ENCODE measurements at regions not wholly inside any gene's neighbourhood (a gene's known extent, or its start where the extent isn't known, plus 50 kb on each side); places are given as distances from the start of the nearest gene placed in this dataset.

DNA sequence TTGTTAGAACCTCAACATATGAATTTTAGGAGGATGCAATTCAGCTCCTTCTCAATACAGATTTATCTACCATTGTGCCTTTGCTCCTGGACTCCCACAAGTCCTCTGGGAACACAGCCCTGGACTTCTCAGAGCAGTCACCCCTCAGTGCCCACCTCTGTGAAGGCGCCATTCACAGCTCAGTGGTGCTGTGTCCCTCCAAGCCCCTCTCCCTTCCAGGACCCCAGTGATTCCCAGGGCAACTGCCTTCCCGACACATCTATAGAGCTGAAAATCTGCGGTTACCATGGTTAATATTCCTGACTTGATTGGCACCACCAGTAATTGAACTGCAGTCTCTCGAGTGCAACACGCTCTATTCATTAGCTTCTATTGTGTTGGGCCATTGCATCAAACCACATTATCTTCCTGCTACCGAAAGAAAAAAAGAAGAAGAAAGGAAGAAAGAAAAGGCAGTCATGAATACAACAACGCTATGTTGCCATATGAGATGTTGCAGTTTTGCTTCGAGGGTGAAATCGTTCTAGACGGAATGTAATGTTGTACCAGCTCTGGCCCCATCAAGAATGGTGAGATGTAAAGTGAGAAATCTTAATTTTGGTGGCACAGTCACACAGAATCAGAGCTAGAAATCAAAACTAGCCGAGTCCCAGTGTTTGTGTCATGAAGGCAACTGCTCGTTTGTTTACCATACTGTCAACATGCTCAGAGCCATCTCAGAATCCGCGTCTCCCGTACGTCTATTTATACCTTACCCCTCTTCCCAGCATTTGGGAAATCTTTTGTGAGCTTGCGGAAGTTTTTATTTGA is 524.0 kb upstream of the ID2 start:
- H3K9ac ChIP-seq (ENCODE audit: low read depth, low read length, poor library complexity), result no peak overlapping the region

DNA sequence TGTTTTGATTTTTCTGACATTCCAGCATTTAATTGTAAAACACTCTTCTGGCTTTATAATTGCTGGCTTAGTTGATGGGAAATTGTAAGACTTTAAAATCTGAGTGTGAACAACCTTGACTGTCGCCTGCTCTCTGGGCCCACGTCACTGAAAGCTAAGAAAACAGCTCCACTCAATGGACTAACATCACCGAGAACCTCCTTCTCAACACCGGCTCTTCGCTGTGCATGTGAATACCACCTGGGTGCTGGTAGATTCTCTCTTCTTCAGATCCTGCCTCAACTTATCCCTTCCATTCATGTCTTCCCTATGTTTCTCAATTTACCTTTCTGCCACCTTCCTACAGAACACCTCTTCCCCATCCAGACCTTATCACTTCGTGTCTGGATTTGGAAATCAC is 523.1 kb upstream of the ID2 start:
- Histone ChIP-seq H4K91ac (ENCODE audit: low read depth, low read length, poor library complexity) (no peak overlapping the region), H3K14ac (ENCODE audit: low read length) (no peak overlapping the region), H4K8ac (ENCODE audit: low read depth, low read length) (no peak overlapping the region), H3K27me3 (ENCODE audit: control insufficient read depth in 3 of 3, insufficient read depth in 3 of 3, low read depth in 1 of 3, low read length in 3 of 3) (no peaks in the 10 kb centered on the region), H3K9me3 (replicated peaks in 1 of 2; ENCODE audit: control insufficient read depth in 2 of 2, insufficient read depth in 1 of 2, low read depth in 1 of 2, low read length in 2 of 2) (peaks cover 0 to 11% of the 10 kb centered on the region in 2 donors), H3K27ac (replicated peaks; ENCODE audit: low read length) (no peak overlapping the region), H2AFZ (ENCODE audit: low read length) (no peak overlapping the region), H2BK15ac (ENCODE audit: low read length) (no peak overlapping the region), H2AK5ac (ENCODE audit: low read depth, low read length) (no peak overlapping the region), H3K18ac (ENCODE audit: low read length) (no peak overlapping the region), H3K4me1 (ENCODE audit: control insufficient read depth in 2 of 2, insufficient read depth in 1 of 2, low read depth in 1 of 2, low read length in 2 of 2) (peaks cover 15 to 26% of the 10 kb centered on the region in 2 donors), H3K9ac (ENCODE audit: low read depth, low read length, poor library complexity) (no peak overlapping the region), H3K4me2 (ENCODE audit: insufficient read depth, low read length, poor library complexity, severe bottlenecking) (no peak overlapping the region), H3K4ac (ENCODE audit: low read length) (no peak overlapping the region), H2BK5ac (ENCODE audit: low read length) (no peak overlapping the region), H3K79me1 (ENCODE audit: low read depth, low read length) (no peaks in the 10 kb centered on the region), H3K4me3 (ENCODE audit: low read length in 2 of 2) (no peak overlapping the region), H3K36me3 (replicated peaks in 1 of 2; ENCODE audit: control insufficient read depth in 2 of 2, insufficient read depth in 2 of 2, low read length in 2 of 2) (no peaks in the 10 kb centered on the region), H3K23ac (ENCODE audit: low read depth, low read length, poor library complexity) (no peak overlapping the region), H2BK120ac (ENCODE audit: low read depth, low read length) (no peak overlapping the region), H2BK12ac (ENCODE audit: low read length) (no peak overlapping the region)
- WGBS, 2 donors (ENCODE audit: extremely low coverage in 2 of 2, insufficient read length in 2 of 2, insufficient replicate concordance in 1 of 2), result no CpG with 5 or more reads among the region's 6 CpGs
- no peak for DNase-seq (ENCODE audit: low spot score)

More for the DNA sequence above, 524.0 kb upstream of the ID2 start:
- Histone ChIP-seq H3K23ac (ENCODE audit: low read depth, low read length, poor library complexity) (no peak overlapping the region), H3K4me1 (ENCODE audit: control insufficient read depth in 2 of 2, insufficient read depth in 1 of 2, low read depth in 1 of 2, low read length in 2 of 2) (peaks cover 15 to 26% of the 10 kb centered on the region in 2 donors), H2BK12ac (ENCODE audit: low read length) (no peak overlapping the region), H2BK120ac (ENCODE audit: low read depth, low read length) (no peak overlapping the region), H3K4me2 (ENCODE audit: insufficient read depth, low read length, poor library complexity, severe bottlenecking) (no peak overlapping the region), H2BK15ac (ENCODE audit: low read length) (no peak overlapping the region), H2AFZ (ENCODE audit: low read length) (peak overlapping the region; percentile 36), H3K4me3 (ENCODE audit: low read length in 2 of 2) (no peak overlapping the region), H2BK5ac (ENCODE audit: low read length) (no peak overlapping the region), H3K27me3 (ENCODE audit: control insufficient read depth in 3 of 3, insufficient read depth in 3 of 3, low read depth in 1 of 3, low read length in 3 of 3) (no peaks in the 10 kb centered on the region), H3K27ac (replicated peaks; ENCODE audit: low read length) (no peak overlapping the region), H3K4ac (ENCODE audit: low read length) (no peak overlapping the region), H4K8ac (ENCODE audit: low read depth, low read length) (no peak overlapping the region), H3K18ac (ENCODE audit: low read length) (no peak overlapping the region), H3K14ac (ENCODE audit: low read length) (no peak overlapping the region), H4K91ac (ENCODE audit: low read depth, low read length, poor library complexity) (no peak overlapping the region), H2AK5ac (ENCODE audit: low read depth, low read length) (no peak overlapping the region), H3K79me1 (ENCODE audit: low read depth, low read length) (no peaks in the 10 kb centered on the region), H3K36me3 (replicated peaks in 1 of 2; ENCODE audit: control insufficient read depth in 2 of 2, insufficient read depth in 2 of 2, low read length in 2 of 2) (no peaks in the 10 kb centered on the region), H3K9me3 (replicated peaks in 1 of 2; ENCODE audit: control insufficient read depth in 2 of 2, insufficient read depth in 1 of 2, low read depth in 1 of 2, low read length in 2 of 2) (peaks cover 0 to 11% of the 10 kb centered on the region in 2 donors)
- DNase-seq (ENCODE audit: low spot score), result no peak
- WGBS, 2 donors (ENCODE audit: extremely low coverage in 2 of 2, insufficient read length in 2 of 2, insufficient replicate concordance in 1 of 2), result no CpG with 5 or more reads among the region's 17 CpGs

DNA sequence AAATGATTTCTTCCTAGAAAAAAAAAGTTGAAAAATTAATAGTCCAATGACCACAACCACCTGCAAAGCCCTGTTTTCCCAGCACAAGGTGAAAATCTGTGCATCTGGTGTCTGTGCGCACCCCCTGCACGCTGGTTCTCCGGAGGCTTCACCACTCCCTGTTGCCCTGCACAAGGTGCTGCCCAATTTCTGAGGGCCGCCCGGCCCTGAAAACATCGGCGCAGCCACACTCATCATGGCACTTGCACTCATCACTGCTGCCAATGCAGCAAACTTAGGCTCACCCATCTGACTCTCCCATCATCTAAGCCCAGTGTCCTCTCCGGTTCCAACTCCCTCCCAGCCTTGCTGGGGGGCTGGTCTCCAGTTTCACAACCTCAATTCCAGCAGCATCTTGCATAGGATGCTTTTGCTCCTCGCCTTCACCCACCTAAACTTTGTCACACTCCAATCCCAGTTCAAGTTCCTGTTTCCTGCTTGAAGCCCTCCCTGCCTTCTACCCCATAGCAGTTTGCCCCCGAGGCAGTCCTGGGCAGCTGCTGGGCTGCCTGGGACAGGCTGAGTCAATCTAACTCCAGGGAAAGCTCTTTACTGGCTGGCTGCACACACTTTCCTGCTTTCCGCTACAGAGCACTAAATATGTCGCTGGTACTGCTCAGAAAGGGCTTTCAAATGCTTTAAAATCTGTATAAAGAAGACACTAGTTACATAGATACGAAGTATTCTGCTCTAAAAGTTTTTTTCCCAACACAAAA is 522.5 kb upstream of the ID2 start:
- Histone ChIP-seq H3K14ac (ENCODE audit: low read length) (no peak overlapping the region), H3K4me1 (ENCODE audit: control insufficient read depth in 2 of 2, insufficient read depth in 1 of 2, low read depth in 1 of 2, low read length in 2 of 2) (peaks cover 15 to 26% of the 10 kb centered on the region in 2 donors), H3K9ac (ENCODE audit: low read depth, low read length, poor library complexity) (no peak overlapping the region), H2BK12ac (ENCODE audit: low read length) (no peak overlapping the region), H3K79me1 (ENCODE audit: low read depth, low read length) (no peaks in the 10 kb centered on the region), H3K18ac (ENCODE audit: low read length) (peak overlapping the region; percentile 0), H2BK120ac (ENCODE audit: low read depth, low read length) (peak overlapping the region; percentile 25), H3K4me3 (ENCODE audit: low read length in 2 of 2) (no peak overlapping the region), H3K27ac (replicated peaks; ENCODE audit: low read length) (no peak overlapping the region), H4K91ac (ENCODE audit: low read depth, low read length, poor library complexity) (no peak overlapping the region), H3K9me3 (replicated peaks in 1 of 2; ENCODE audit: control insufficient read depth in 2 of 2, insufficient read depth in 1 of 2, low read depth in 1 of 2, low read length in 2 of 2) (peaks cover 0 to 11% of the 10 kb centered on the region in 2 donors), H3K27me3 (ENCODE audit: control insufficient read depth in 3 of 3, insufficient read depth in 3 of 3, low read depth in 1 of 3, low read length in 3 of 3) (no peaks in the 10 kb centered on the region), H4K8ac (ENCODE audit: low read depth, low read length) (no peak overlapping the region), H3K4ac (ENCODE audit: low read length) (no peak overlapping the region), H3K23ac (ENCODE audit: low read depth, low read length, poor library complexity) (no peak overlapping the region), H3K4me2 (ENCODE audit: insufficient read depth, low read length, poor library complexity, severe bottlenecking) (no peak overlapping the region), H2AFZ (ENCODE audit: low read length) (peak overlapping the region; percentile 74), H2BK15ac (ENCODE audit: low read length) (no peak overlapping the region), H2AK5ac (ENCODE audit: low read depth, low read length) (peak overlapping the region; percentile 3), H2BK5ac (ENCODE audit: low read length) (no peak overlapping the region), H3K36me3 (replicated peaks in 1 of 2; ENCODE audit: control insufficient read depth in 2 of 2, insufficient read depth in 2 of 2, low read length in 2 of 2) (no peaks in the 10 kb centered on the region)
- no CpG with 5 or more reads among the region's 13 CpGs for WGBS, 2 donors (ENCODE audit: extremely low coverage in 2 of 2, insufficient read length in 2 of 2, insufficient replicate concordance in 1 of 2)
- DNase-seq (ENCODE audit: low spot score), result no peak

DNA sequence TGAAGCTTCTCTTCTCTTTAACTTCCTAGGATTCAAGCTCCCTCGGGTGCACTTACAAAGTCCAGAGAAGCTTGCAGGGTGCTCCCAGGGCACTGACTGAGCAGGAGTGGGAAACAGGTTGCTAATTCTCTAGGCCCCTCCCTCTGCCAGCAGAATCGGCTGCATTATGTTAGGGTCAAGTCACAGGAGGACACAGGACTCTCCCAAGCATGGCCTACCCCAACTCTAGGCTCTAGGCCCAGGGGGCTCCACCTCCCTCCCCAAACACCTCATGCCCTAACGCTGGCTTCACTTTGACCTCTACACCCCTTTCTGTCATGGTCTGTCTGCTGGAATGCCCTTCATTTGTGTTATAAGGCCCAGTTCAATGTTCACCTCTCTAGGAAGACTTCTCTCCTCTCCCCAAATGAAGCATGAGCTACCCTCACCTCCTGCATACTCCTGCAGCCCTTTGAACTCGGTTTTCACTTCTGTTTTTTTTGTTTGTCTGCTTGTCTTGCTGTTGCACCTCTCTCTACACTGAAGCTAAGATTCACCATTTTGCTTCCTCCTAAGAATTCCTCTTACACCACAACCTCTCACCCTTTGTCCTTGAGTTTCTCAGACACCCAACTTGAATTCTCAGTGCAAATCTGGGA is 521.8 kb upstream of the ID2 start:
- Histone ChIP-seq H3K27ac (replicated peaks; ENCODE audit: low read length) (no peak overlapping the region), H2BK5ac (ENCODE audit: low read length) (no peak overlapping the region), H3K4me1 (ENCODE audit: control insufficient read depth in 2 of 2, insufficient read depth in 1 of 2, low read depth in 1 of 2, low read length in 2 of 2) (peaks cover 15 to 26% of the 10 kb centered on the region in 2 donors), H3K4me2 (ENCODE audit: insufficient read depth, low read length, poor library complexity, severe bottlenecking) (no peak overlapping the region), H3K23ac (ENCODE audit: low read depth, low read length, poor library complexity) (no peak overlapping the region), H3K9me3 (replicated peaks in 1 of 2; ENCODE audit: control insufficient read depth in 2 of 2, insufficient read depth in 1 of 2, low read depth in 1 of 2, low read length in 2 of 2) (peaks cover 0 to 11% of the 10 kb centered on the region in 2 donors), H2AK5ac (ENCODE audit: low read depth, low read length) (no peak overlapping the region), H3K36me3 (replicated peaks in 1 of 2; ENCODE audit: control insufficient read depth in 2 of 2, insufficient read depth in 2 of 2, low read length in 2 of 2) (no peaks in the 10 kb centered on the region), H2BK120ac (ENCODE audit: low read depth, low read length) (no peak overlapping the region), H2BK15ac (ENCODE audit: low read length) (no peak overlapping the region), H3K14ac (ENCODE audit: low read length) (no peak overlapping the region), H3K4me3 (ENCODE audit: low read length in 2 of 2) (no peak overlapping the region), H4K91ac (ENCODE audit: low read depth, low read length, poor library complexity) (no peak overlapping the region), H2AFZ (ENCODE audit: low read length) (peak overlapping the region; percentile 74), H3K79me1 (ENCODE audit: low read depth, low read length) (no peaks in the 10 kb centered on the region), H3K27me3 (ENCODE audit: control insufficient read depth in 3 of 3, insufficient read depth in 3 of 3, low read depth in 1 of 3, low read length in 3 of 3) (no peaks in the 10 kb centered on the region), H2BK12ac (ENCODE audit: low read length) (no peak overlapping the region), H4K8ac (ENCODE audit: low read depth, low read length) (no peak overlapping the region), H3K18ac (ENCODE audit: low read length) (no peak overlapping the region), H3K4ac (ENCODE audit: low read length) (no peak overlapping the region), H3K9ac (ENCODE audit: low read depth, low read length, poor library complexity) (no peak overlapping the region)
- WGBS, 2 donors (ENCODE audit: extremely low coverage in 2 of 2, insufficient read length in 2 of 2, insufficient replicate concordance in 1 of 2), result no CpG with 5 or more reads among the region's 4 CpGs
- no peak for DNase-seq (ENCODE audit: low spot score)

Data from neuronal stem cell (in vitro differentiated cells).